ENCODE measurements at regions not wholly inside any gene's neighbourhood (a gene's known extent, or its start where the extent isn't known, plus 50 kb on each side); places are given as distances from the start of the nearest gene placed in this dataset.

GRCh38 chr12:3998968-3999792 lies 126.0 kb upstream of the PARP11 start:
- POLR2A ChIA-PET: interaction anchor here (0.6 kb wide), 1 partner anchor 34 kb away, joined by 10 read pairs; no protein-coding TSS in a partner anchor

GRCh38 chr12:3998397-3998796 lies 125.2 kb upstream of the PARP11 start:
- no peak for DNase-seq (ENCODE audit: low read depth, low spot score)
- CTCF ChIA-PET: interaction anchor here (0.8 to 12.6 kb wide), 7 partner anchors 11 to 279 kb away, joined by 3 to 170 read pairs (median 4); no protein-coding TSS in a partner anchor
- H3K9me3 ChIP-seq (ENCODE audit: control insufficient read depth, insufficient read depth, low read length): no peaks in the 10 kb centered on the region
- peaks cover 9% of the 10 kb centered on the region for H3K27me3 ChIP-seq (ENCODE audit: control insufficient read depth, insufficient read depth, low read length)
- no peak overlapping the region for H3K4me3 ChIP-seq (ENCODE audit: low read depth, low read length)
- no peak for TF ChIP-seq CTCF (IDR thresholded peaks at IDR 0.05; ENCODE audit: low read depth, low read length)
- POLR2A ChIA-PET: interaction anchor here (0.8 kb wide), 1 partner anchor 19 kb away, joined by 3 read pairs; no protein-coding TSS in a partner anchor
- H3K27ac ChIP-seq (ENCODE audit: low read depth, low read length): no peak overlapping the region

More at GRCh38 chr12:3998968-3999792, 126.0 kb upstream of the PARP11 start:
- Histone ChIP-seq H3K4me3 (ENCODE audit: low read depth, low read length) (no peak overlapping the region), H3K27ac (ENCODE audit: low read depth, low read length) (no peak overlapping the region), H3K27me3 (ENCODE audit: control insufficient read depth, insufficient read depth, low read length) (peaks cover 6% of the 10 kb centered on the region), H3K9me3 (ENCODE audit: control insufficient read depth, insufficient read depth, low read length) (no peaks in the 10 kb centered on the region)
- no peak for TF ChIP-seq CTCF (IDR thresholded peaks at IDR 0.05; ENCODE audit: low read depth, low read length)
- DNase-seq (ENCODE audit: low read depth, low spot score): no peak
- CTCF ChIA-PET: interaction anchor here (1.2 to 12.6 kb wide), 5 partner anchors 12 to 279 kb away, joined by 3 to 170 read pairs (median 4); no protein-coding TSS in a partner anchor

- no peak for DNase-seq (ENCODE audit: low read depth, low spot score)
- ChIA-PET CTCF (interaction anchor here (0.6 to 12.6 kb wide), 6 partner anchors 14 to 280 kb away, joined by 3 to 170 read pairs (median 4); no protein-coding TSS in a partner anchor), POLR2A (no interaction called here)
- no peak overlapping the region for H3K27ac ChIP-seq (ENCODE audit: low read depth, low read length)
- H3K4me3 ChIP-seq (ENCODE audit: low read depth, low read length): no peak overlapping the region
- no peak for TF ChIP-seq CTCF (IDR thresholded peaks at IDR 0.05; ENCODE audit: low read depth, low read length)
- H3K9me3 ChIP-seq (ENCODE audit: control insufficient read depth, insufficient read depth, low read length): no peaks in the 10 kb centered on the region
- H3K27me3 ChIP-seq (ENCODE audit: control insufficient read depth, insufficient read depth, low read length): peaks cover 9% of the 10 kb centered on the region
Observed at GRCh38 chr12:3996322-3996721, 123.1 kb upstream of the PARP11 start.

GRCh38 chr12:3995306-3995705 lies 122.1 kb upstream of the PARP11 start:
- no peak for TF ChIP-seq CTCF (IDR thresholded peaks at IDR 0.05; ENCODE audit: low read depth, low read length)
- CTCF ChIA-PET: interaction anchor here (0.6 to 12.6 kb wide), 6 partner anchors 15 to 283 kb away, joined by 3 to 170 read pairs (median 7); no protein-coding TSS in a partner anchor
- no peak overlapping the region for H3K4me3 ChIP-seq (ENCODE audit: low read depth, low read length)
- POLR2A ChIA-PET: no interaction called here
- H3K27me3 ChIP-seq (ENCODE audit: control insufficient read depth, insufficient read depth, low read length): peaks cover 16% of the 10 kb centered on the region
- no peak overlapping the region for H3K27ac ChIP-seq (ENCODE audit: low read depth, low read length)
- H3K9me3 ChIP-seq (ENCODE audit: control insufficient read depth, insufficient read depth, low read length): no peaks in the 10 kb centered on the region; the same call in 1 of the 2 replicates
- no peak for DNase-seq (ENCODE audit: low read depth, low spot score)

- DNase-seq (ENCODE audit: low read depth, low spot score): no peak
- Histone ChIP-seq H3K9me3 (ENCODE audit: control insufficient read depth, insufficient read depth, low read length) (no peaks in the 10 kb centered on the region; the same call in 1 of the 2 replicates), H3K4me3 (ENCODE audit: low read depth, low read length) (no peak overlapping the region), H3K27me3 (ENCODE audit: control insufficient read depth, insufficient read depth, low read length) (peaks cover 15% of the 10 kb centered on the region), H3K27ac (ENCODE audit: low read depth, low read length) (no peak overlapping the region)
- CTCF ChIA-PET: interaction anchor here (0.9 to 12.6 kb wide), 6 partner anchors 14 to 284 kb away, joined by 3 to 170 read pairs (median 8); no protein-coding TSS in a partner anchor
- POLR2A ChIA-PET: no interaction called here
- TF ChIP-seq CTCF (IDR thresholded peaks at IDR 0.05; ENCODE audit: low read depth, low read length): no peak
Observed at GRCh38 chr12:3994500-3994899, 121.3 kb upstream of the PARP11 start.

Data from AG04450 (cell line).